AG09309 (cell line): ENCODE measurements at regions not wholly inside any gene's neighbourhood (a gene's known extent, or its start where the extent isn't known, plus 50 kb on each side); places are given as distances from the start of the nearest gene placed in this dataset.

Experiments used
- DNase-seq: peaks from one replicate; pipeline ENCODE4 v3.0.0-alpha.2; 2010; ENCODE audit warnings: low read depth
- H3K4me3 ChIP-seq: 2 replicates; pipeline ENCODE4 v1.5.1; 2011; ENCODE audit warnings: mild to moderate bottlenecking, low read depth, low read length, moderate library complexity; ENCODE audit not compliant: control insufficient read depth
- CTCF ChIP-seq: IDR thresholded peaks from 2 replicates; pipeline ENCODE4 v1.5.1; 2011; ENCODE audit warnings: mild to moderate bottlenecking, low read depth, low read length, inconsistent platforms; ENCODE audit not compliant: insufficient read depth, control insufficient read depth; ENCODE audit errors: missing control alignments

DNA sequence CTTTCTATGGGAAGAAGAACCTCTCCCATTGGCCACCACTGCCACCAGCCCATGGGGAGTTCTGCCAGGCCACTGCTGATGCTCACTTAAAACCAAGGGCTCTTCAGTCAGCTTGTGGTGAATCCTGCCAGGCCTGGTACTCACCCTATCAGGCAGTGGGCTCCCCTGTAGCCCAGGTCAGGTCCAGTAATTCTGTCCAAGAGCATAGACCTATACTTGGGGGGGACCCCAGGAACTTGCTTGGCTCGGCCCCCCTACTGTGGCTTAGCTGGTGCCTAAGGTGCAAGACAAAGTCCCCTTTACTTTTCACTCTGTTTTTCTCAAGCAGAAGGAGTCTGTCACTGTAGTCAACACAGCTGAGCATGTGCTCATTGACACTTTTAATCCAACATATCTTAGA is 1012.2 kb downstream of the PCDH19 start:
- no peak for DNase-seq
- TF ChIP-seq CTCF = no peak
- H3K4me3 ChIP-seq = no peak overlapping the region

GRCh38 chrX:99394456-99394855 is 1015.6 kb downstream of the PCDH19 start:
- peak; percentile 12 for TF ChIP-seq CTCF
- H3K4me3 ChIP-seq = no peak overlapping the region
- no peak for DNase-seq

- no peak overlapping the region for H3K4me3 ChIP-seq
- no peak for DNase-seq
- no peak for TF ChIP-seq CTCF
These were observed 1025.3 kb downstream of the PCDH19 start for GRCh38 chrX:99384594-99385374.

- no peak for TF ChIP-seq CTCF
- DNase-seq = no peak
- H3K4me3 ChIP-seq = no peak overlapping the region
These were observed 1026.3 kb downstream of the PCDH19 start for GRCh38 chrX:99383786-99384185.

- DNase-seq = no peak
- H3K4me3 ChIP-seq = no peak overlapping the region
- TF ChIP-seq CTCF = no peak
These were observed 1038.0 kb downstream of the PCDH19 start for GRCh38 chrX:99371976-99372595.

- no peak for DNase-seq
- TF ChIP-seq CTCF = no peak
- no peak overlapping the region for H3K4me3 ChIP-seq
These were observed 1056.7 kb downstream of the PCDH19 start for GRCh38 chrX:99353412-99353811.
